KOPT-K1 (cell line): ENCODE measurements at regions not wholly inside any gene's neighbourhood (a gene's known extent, or its start where the extent isn't known, plus 50 kb on each side); places are given as distances from the start of the nearest gene placed in this dataset.
A peak's percentile ranks its signal among the peaks of the same experiment; 100 is the strongest.

ENCODE experiments used
- H3K27ac ChIP-seq: fragments of 200-600 bp; sonication (generic); 2 replicates; pipeline ENCODE4 v1.5.1; 2016; ENCODE audit warnings: antibody characterized with exemption, mild to moderate bottlenecking, low read depth, low read length; ENCODE audit not compliant: poor library complexity, severe bottlenecking
- H3K36me3 ChIP-seq: fragments of 200-600 bp; sonication (generic); 2 replicates; pipeline ENCODE4 v1.5.1; 2017; ENCODE audit warnings: antibody characterized with exemption, mild to moderate bottlenecking, low read length, moderate library complexity; ENCODE audit not compliant: insufficient read depth
- H3K9me3 ChIP-seq: fragments of 200-600 bp; sonication (generic); 2 replicates; pipeline ENCODE4 v1.5.1; 2017; ENCODE audit warnings: antibody characterized with exemption, low read length, mild to moderate bottlenecking; ENCODE audit not compliant: insufficient read depth, poor library complexity, severe bottlenecking

- peak overlapping the region; percentile 44 for H3K27ac ChIP-seq
- no peaks in the 10 kb centered on the region for H3K36me3 ChIP-seq
Observed at GRCh38 chrX:13152518-13153185, 108.2 kb upstream of the FAM9C start.

GRCh38 chrX:13151828-13152517 lies 107.6 kb upstream of the FAM9C start:
- Histone ChIP-seq H3K27ac (peak overlapping the region; percentile 44), H3K9me3 (peaks cover 23% of the 10 kb centered on the region)

More at GRCh38 chrX:13152518-13153185, 108.2 kb upstream of the FAM9C start:
- peaks cover 23% of the 10 kb centered on the region for H3K9me3 ChIP-seq

GRCh38 chrX:13149702-13150350 lies 105.4 kb upstream of the FAM9C start:
- peaks cover 30% of the 10 kb centered on the region for H3K9me3 ChIP-seq
- H3K36me3 ChIP-seq, result no peaks in the 10 kb centered on the region
- H3K27ac ChIP-seq, result no peak overlapping the region

More at GRCh38 chrX:13151828-13152517, 107.6 kb upstream of the FAM9C start:
- no peaks in the 10 kb centered on the region for H3K36me3 ChIP-seq

DNA sequence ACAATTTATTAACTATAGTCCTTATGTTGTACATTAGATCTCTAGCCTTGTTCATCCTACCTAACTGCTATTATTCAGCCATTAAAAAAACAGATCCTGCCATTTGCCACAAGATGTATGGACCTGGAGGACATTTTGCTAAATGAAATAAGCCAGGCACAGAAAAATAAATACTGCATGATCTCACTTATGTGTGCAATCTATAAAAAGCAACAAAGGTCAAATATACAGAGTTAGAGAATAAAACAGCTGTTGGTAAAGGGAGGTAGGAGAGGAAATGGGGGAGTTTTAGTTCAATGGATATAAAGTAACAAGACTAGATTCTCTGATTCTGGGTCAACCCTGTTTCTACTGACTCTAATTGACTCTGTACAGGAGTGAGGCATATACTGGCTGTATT lies 103.3 kb upstream of the FAM9C start:
- Histone ChIP-seq H3K27ac (no peak overlapping the region), H3K36me3 (no peaks in the 10 kb centered on the region), H3K9me3 (peaks cover 13% of the 10 kb centered on the region)

- H3K9me3 ChIP-seq, result peaks cover 7% of the 10 kb centered on the region
- H3K36me3 ChIP-seq, result no peaks in the 10 kb centered on the region
- no peak overlapping the region for H3K27ac ChIP-seq
Observed at GRCh38 chrX:13147147-13147546, 102.7 kb upstream of the FAM9C start.

DNA sequence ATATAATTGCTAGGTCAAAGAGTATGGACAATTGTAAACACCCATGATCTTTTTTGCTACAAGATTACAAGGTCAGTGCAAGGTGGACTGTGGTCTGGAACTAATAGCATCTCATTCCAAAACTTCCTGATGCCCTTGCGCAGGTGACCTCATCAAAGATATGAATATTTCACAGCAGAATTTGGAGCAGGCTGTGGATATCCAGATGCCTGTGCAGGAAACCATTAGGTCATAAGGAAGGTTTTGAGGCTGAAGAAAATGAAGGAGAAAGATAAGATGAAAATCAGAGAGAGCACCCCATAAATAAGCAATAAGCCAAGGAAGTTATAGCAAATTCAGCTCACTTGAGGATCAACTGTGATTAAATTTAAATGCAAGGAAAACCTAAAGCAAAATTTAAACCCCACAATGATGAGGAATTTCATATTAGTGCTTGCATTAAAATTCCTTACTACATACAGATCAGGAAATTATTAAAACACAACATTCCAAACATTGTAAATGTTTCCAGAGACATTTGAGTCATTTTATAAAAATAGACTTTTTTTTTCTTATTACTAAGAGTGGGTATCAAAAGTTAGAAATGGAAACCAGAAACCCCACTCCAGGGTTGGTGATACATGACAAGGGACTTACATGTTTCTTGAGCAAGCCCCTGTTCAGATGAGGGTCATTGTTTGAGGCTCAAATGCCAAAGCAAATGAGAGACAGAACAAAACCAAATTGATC lies 100.7 kb upstream of the FAM9C start:
- no peaks in the 10 kb centered on the region for H3K36me3 ChIP-seq
- peaks cover 12% of the 10 kb centered on the region for H3K9me3 ChIP-seq
- no peak overlapping the region for H3K27ac ChIP-seq

DNA sequence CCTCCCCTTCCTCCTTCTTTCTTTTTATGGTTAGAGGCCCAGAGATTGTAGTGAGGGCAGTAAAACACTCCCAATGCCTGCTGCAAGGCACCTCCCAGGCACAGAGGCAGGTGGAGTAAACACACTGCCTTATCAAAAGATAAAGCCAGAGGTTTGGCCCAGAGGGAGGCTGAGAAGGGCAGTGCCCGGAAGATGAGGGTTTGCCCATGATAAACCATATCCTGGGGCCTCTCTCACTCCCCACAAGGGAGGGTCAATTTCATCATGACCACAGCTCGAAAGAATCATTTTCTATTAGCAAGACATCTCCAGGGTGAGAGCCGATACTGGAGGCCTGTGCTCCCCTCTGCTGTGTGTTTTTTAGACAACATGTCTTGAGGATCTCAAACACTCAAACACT lies 98.5 kb upstream of the FAM9C start:
- Histone ChIP-seq H3K9me3 (peaks cover 32% of the 10 kb centered on the region), H3K36me3 (no peaks in the 10 kb centered on the region), H3K27ac (no peak overlapping the region)

DNA sequence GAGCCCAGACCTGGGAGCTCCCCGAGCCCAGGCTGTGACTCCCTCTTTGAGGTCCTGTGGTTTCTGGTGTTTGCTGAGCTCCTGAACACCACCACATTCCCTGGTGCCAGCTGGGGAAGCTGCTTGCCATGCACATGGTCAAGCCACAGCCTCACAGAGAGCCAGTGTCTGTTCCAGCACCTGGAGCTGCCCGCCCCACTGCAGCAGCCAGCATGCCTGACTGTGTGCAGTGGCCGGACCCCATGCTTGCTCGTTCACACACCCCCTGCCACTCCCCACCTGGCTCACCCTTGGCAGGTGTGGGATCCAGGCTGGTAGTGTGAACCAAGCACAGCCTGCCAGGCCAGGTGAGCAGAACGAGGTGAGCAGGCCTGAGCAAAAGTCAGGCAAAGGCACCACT lies 95.6 kb upstream of the FAM9C start:
- no peak overlapping the region for H3K27ac ChIP-seq
- H3K36me3 ChIP-seq, result no peaks in the 10 kb centered on the region
- peaks cover 25% of the 10 kb centered on the region for H3K9me3 ChIP-seq

DNA sequence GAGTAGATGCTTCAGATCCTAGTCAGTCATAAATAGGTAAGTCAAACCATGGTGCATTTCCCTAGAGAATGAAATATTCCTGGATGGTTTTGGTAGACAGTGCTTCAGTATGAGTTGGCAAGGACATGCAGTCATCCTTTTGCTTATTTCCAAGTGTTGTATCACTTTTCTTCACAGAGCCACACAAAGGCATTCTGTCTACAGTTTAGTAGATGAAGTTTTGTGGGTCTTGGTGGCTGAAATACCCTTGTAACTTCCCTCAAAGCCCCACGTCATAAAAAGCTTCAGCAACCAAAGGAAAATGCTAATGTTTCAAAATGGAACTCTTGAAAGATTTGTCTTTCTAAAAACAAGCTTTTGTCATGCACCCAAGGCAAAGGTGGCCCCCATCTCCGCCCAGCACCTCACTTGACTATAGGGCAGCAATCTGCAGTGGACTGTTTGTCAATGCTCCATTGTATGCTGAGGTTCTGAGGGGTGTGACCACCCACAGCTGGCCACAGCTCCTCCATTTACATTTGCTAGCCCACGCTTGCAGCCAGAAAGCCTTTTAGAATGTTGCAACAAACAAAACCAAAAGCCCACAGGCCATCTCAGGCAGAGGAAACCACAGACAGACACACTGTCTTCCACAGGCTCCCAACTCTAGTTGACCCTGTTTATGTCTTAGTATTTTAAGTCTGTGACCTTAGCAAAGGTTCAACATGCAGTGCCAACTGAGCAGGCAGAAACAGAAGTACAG lies 87.1 kb upstream of the FAM9C start:
- peak overlapping the region; percentile 13 for H3K27ac ChIP-seq

GRCh38 chrX:13130816-13131215 lies 86.4 kb upstream of the FAM9C start:
- H3K27ac ChIP-seq, result no peak overlapping the region
- no peaks in the 10 kb centered on the region for H3K36me3 ChIP-seq
- H3K9me3 ChIP-seq, result no peaks in the 10 kb centered on the region

More for the DNA sequence above, 87.1 kb upstream of the FAM9C start:
- no peaks in the 10 kb centered on the region for H3K36me3 ChIP-seq
- no peaks in the 10 kb centered on the region for H3K9me3 ChIP-seq

GRCh38 chrX:13128104-13128503 lies 83.7 kb upstream of the FAM9C start:
- Histone ChIP-seq H3K27ac (no peak overlapping the region), H3K9me3 (no peaks in the 10 kb centered on the region), H3K36me3 (no peaks in the 10 kb centered on the region)

GRCh38 chrX:13126775-13127174 lies 82.4 kb upstream of the FAM9C start:
- Histone ChIP-seq H3K36me3 (no peaks in the 10 kb centered on the region), H3K27ac (no peak overlapping the region), H3K9me3 (no peaks in the 10 kb centered on the region)

- H3K27ac ChIP-seq, result no peak overlapping the region
- H3K36me3 ChIP-seq, result no peaks in the 10 kb centered on the region
- no peaks in the 10 kb centered on the region for H3K9me3 ChIP-seq
Observed at GRCh38 chrX:13125188-13125587, 80.8 kb upstream of the FAM9C start.

DNA sequence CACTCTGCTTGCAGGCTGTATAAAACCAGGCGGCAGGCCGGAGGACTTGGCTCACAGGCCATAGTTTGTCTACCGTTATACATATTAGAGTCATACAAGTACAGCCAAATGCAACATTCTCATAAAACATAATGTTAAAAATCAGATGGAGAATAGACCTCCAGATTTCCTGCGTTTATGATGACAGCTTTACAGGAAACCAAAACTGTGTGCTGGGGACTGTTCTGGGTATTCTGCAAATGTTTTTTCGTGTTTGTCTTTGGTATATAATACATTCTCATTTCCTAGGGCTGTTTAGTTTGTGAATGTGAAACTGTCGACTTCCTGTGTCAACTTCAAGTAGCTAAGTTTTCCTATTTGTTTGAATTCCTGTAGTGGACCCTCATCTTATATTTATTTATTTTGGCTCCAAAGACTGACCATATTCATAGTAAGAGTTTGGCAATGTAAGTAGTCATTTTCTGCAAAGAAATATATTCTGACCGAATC lies 79.5 kb upstream of the FAM9C start:
- H3K9me3 ChIP-seq, result no peaks in the 10 kb centered on the region
- H3K27ac ChIP-seq, result peak overlapping the region; percentile 57
- H3K36me3 ChIP-seq, result no peaks in the 10 kb centered on the region
